GM12878 (cell line): ENCODE measurements at regions not wholly inside any gene's neighbourhood (a gene's known extent, or its start where the extent isn't known, plus 50 kb on each side); places are given as distances from the start of the nearest gene placed in this dataset.

ENCODE experiments used
- EGR1 ChIP-seq, 2 experiments: IDR thresholded peaks; 1 replicate in 1 of 2; 2 replicates in 1 of 2; pipeline ENCODE4 v1.6.1; 2011 to 2012; ENCODE audit warnings: low read depth in 2 of 2, low read length in 2 of 2, borderline replicate concordance in 1 of 2, mild to moderate bottlenecking in 1 of 2, moderate library complexity in 1 of 2
- ETV6 ChIP-seq, 2 experiments: fragments of 450-650 bp in 1 of 2; IDR thresholded peaks in 1 of 2; conservative IDR thresholded peaks in 1 of 2; 2 replicates each; pipeline ENCODE4 v1.6.1; 2014; ENCODE audit warnings: antibody characterized with exemption in 1 of 2, borderline replicate concordance in 1 of 2, low read depth in 1 of 2, mild to moderate bottlenecking in 1 of 2, moderate library complexity in 1 of 2
- FOS ChIP-seq: IDR thresholded peaks from 3 replicates; pipeline ENCODE4 v1.6.1; 2011; ENCODE audit warnings: borderline replicate concordance; ENCODE audit not compliant: insufficient read length; ENCODE audit errors: extremely low read depth
- MYC ChIP-seq: IDR thresholded peaks from 2 replicates; pipeline ENCODE4 v1.6.1; 2011; ENCODE audit warnings: mild to moderate bottlenecking, low read length, moderate library complexity, inconsistent platforms; ENCODE audit not compliant: insufficient read depth, insufficient replicate concordance, insufficient read length, severe bottlenecking
- POLR2A ChIP-seq: IDR thresholded peaks from 2 replicates; pipeline ENCODE4 v1.6.1; 2011; ENCODE audit warnings: low read depth, mild to moderate bottlenecking, low read length
- RAD21 ChIP-seq: IDR thresholded peaks from 2 replicates; pipeline ENCODE4 v1.6.1; 2011; ENCODE audit warnings: mild to moderate bottlenecking, low read depth, low read length, moderate library complexity; ENCODE audit not compliant: insufficient read depth
- RCOR1 ChIP-seq: conservative IDR thresholded peaks from 2 replicates; pipeline ENCODE4 v1.6.1; 2012; ENCODE audit warnings: low read depth, low read length, improper control_type of control experiment
- SIN3A ChIP-seq: IDR thresholded peaks from 2 replicates; pipeline ENCODE4 v1.6.1; 2012; ENCODE audit warnings: low read depth, low read length, improper control_type of control experiment
- TAF1 ChIP-seq: IDR thresholded peaks from 2 replicates; pipeline ENCODE4 v1.6.1; 2011; ENCODE audit warnings: mild to moderate bottlenecking, low read depth, low read length, borderline replicate concordance
- ZNF217 ChIP-seq: fragments of 450-650 bp; IDR thresholded peaks from 2 replicates; pipeline ENCODE4 v1.6.1; 2017; ENCODE audit warnings: antibody characterized with exemption, mild to moderate bottlenecking
- TF ChIP-seq, protein P1 (sequence below), 3 experiments: IDR thresholded peaks in 2 of 3; conservative IDR thresholded peaks in 1 of 3; 2 replicates each; pipeline ENCODE4 v1.5.1; 2011; ENCODE audit warnings: low read depth in 3 of 3, low read length in 3 of 3, mild to moderate bottlenecking in 3 of 3, control low read depth in 2 of 3, moderate library complexity in 2 of 3, inconsistent platforms in 1 of 3, mixed read lengths in 1 of 3; ENCODE audit not compliant: control insufficient read depth in 2 of 3, insufficient read depth in 1 of 3; ENCODE audit errors: extremely low read depth in 1 of 3
- TF ChIP-seq, protein P2 (sequence below): fragments of 450-650 bp; IDR thresholded peaks from 2 replicates; pipeline ENCODE4 v1.6.1; 2017; ENCODE audit warnings: mild to moderate bottlenecking, moderate library complexity
- TF ChIP-seq, protein P3 (sequence below): IDR thresholded peaks from 2 replicates; pipeline ENCODE4 v1.6.1; 2012; ENCODE audit warnings: improper control_type of control experiment, low read depth, low read length; ENCODE audit not compliant: insufficient replicate concordance
- TF ChIP-seq, protein P4 (sequence below): IDR thresholded peaks from 2 replicates; pipeline ENCODE4 v1.6.1; 2011; ENCODE audit warnings: low read depth, low read length, improper control_type of control experiment, borderline replicate concordance

DNA sequence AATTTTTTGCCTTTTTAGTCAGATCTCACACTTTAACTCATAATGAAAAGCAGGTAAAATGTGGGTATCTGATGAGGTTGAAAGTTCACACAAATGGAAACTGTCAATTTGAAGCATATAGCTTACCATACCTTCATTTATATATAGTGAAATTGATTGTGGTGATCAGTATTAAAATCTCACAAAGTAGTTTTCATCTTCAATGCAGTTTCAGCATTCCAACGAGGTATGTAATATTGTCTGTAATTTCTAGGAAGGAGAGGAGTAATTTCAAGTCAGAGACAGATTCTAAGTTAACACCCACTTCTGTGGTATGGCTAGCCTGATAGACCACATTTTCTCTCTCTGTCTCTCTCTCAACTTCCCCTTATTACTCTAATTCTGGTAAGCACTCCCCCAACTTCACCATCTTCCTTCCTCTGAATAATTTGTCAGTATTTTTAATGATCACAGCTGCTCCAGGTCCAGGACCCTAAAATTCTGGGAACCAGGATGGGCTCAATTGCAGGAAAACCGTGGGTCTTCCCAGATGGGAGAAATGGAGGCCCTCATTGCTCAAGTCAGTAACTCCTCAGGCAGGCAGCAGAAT is 455.7 kb downstream of the FGF9 start:
- TF ChIP-seq, protein P1, sequence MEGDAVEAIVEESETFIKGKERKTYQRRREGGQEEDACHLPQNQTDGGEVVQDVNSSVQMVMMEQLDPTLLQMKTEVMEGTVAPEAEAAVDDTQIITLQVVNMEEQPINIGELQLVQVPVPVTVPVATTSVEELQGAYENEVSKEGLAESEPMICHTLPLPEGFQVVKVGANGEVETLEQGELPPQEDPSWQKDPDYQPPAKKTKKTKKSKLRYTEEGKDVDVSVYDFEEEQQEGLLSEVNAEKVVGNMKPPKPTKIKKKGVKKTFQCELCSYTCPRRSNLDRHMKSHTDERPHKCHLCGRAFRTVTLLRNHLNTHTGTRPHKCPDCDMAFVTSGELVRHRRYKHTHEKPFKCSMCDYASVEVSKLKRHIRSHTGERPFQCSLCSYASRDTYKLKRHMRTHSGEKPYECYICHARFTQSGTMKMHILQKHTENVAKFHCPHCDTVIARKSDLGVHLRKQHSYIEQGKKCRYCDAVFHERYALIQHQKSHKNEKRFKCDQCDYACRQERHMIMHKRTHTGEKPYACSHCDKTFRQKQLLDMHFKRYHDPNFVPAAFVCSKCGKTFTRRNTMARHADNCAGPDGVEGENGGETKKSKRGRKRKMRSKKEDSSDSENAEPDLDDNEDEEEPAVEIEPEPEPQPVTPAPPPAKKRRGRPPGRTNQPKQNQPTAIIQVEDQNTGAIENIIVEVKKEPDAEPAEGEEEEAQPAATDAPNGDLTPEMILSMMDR (IDR thresholded peaks at IDR 0.05 in 2 of 3, conservative IDR thresholded peaks at IDR 0.05 in 1 of 3; ENCODE audit: control insufficient read depth in 2 of 3, extremely low read depth in 1 of 3, insufficient read depth in 1 of 3, low read depth in 3 of 3, low read length in 3 of 3): no peak
- TF ChIP-seq TAF1 (no peak), POLR2A (no peak), FOS (no peak), EGR1 (IDR thresholded peaks at IDR 0.05; ENCODE audit: borderline replicate concordance in 1 of 2, low read depth in 2 of 2, low read length in 2 of 2) (no peak), MYC (no peak), RAD21 (no peak), RCOR1 (no peak), ZNF217 (0 out of 2 replicates have a peak, but pooled peaks have one; percentile 57), SIN3A (no peak), ETV6 (conservative IDR thresholded peaks at IDR 0.05 in 1 of 2, IDR thresholded peaks at IDR 0.05 in 1 of 2; ENCODE audit: borderline replicate concordance in 1 of 2, low read depth in 1 of 2) (no peak; a peak in 1 of 4 replicates)
- TF ChIP-seq, protein P2, sequence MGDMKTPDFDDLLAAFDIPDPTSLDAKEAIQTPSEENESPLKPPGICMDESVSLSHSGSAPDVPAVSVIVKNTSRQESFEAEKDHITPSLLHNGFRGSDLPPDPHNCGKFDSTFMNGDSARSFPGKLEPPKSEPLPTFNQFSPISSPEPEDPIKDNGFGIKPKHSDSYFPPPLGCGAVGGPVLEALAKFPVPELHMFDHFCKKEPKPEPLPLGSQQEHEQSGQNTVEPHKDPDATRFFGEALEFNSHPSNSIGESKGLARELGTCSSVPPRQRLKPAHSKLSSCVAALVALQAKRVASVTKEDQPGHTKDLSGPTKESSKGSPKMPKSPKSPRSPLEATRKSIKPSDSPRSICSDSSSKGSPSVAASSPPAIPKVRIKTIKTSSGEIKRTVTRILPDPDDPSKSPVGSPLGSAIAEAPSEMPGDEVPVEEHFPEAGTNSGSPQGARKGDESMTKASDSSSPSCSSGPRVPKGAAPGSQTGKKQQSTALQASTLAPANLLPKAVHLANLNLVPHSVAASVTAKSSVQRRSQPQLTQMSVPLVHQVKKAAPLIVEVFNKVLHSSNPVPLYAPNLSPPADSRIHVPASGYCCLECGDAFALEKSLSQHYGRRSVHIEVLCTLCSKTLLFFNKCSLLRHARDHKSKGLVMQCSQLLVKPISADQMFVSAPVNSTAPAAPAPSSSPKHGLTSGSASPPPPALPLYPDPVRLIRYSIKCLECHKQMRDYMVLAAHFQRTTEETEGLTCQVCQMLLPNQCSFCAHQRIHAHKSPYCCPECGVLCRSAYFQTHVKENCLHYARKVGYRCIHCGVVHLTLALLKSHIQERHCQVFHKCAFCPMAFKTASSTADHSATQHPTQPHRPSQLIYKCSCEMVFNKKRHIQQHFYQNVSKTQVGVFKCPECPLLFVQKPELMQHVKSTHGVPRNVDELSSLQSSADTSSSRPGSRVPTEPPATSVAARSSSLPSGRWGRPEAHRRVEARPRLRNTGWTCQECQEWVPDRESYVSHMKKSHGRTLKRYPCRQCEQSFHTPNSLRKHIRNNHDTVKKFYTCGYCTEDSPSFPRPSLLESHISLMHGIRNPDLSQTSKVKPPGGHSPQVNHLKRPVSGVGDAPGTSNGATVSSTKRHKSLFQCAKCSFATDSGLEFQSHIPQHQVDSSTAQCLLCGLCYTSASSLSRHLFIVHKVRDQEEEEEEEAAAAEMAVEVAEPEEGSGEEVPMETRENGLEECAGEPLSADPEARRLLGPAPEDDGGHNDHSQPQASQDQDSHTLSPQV: 0 out of 2 replicates have a peak, but pooled peaks have one; percentile 24
- TF ChIP-seq, protein P3, sequence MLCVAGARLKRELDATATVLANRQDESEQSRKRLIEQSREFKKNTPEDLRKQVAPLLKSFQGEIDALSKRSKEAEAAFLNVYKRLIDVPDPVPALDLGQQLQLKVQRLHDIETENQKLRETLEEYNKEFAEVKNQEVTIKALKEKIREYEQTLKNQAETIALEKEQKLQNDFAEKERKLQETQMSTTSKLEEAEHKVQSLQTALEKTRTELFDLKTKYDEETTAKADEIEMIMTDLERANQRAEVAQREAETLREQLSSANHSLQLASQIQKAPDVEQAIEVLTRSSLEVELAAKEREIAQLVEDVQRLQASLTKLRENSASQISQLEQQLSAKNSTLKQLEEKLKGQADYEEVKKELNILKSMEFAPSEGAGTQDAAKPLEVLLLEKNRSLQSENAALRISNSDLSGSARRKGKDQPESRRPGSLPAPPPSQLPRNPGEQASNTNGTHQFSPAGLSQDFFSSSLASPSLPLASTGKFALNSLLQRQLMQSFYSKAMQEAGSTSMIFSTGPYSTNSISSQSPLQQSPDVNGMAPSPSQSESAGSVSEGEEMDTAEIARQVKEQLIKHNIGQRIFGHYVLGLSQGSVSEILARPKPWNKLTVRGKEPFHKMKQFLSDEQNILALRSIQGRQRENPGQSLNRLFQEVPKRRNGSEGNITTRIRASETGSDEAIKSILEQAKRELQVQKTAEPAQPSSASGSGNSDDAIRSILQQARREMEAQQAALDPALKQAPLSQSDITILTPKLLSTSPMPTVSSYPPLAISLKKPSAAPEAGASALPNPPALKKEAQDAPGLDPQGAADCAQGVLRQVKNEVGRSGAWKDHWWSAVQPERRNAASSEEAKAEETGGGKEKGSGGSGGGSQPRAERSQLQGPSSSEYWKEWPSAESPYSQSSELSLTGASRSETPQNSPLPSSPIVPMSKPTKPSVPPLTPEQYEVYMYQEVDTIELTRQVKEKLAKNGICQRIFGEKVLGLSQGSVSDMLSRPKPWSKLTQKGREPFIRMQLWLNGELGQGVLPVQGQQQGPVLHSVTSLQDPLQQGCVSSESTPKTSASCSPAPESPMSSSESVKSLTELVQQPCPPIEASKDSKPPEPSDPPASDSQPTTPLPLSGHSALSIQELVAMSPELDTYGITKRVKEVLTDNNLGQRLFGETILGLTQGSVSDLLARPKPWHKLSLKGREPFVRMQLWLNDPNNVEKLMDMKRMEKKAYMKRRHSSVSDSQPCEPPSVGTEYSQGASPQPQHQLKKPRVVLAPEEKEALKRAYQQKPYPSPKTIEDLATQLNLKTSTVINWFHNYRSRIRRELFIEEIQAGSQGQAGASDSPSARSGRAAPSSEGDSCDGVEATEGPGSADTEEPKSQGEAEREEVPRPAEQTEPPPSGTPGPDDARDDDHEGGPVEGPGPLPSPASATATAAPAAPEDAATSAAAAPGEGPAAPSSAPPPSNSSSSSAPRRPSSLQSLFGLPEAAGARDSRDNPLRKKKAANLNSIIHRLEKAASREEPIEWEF: no peak
- TF ChIP-seq, protein P4, sequence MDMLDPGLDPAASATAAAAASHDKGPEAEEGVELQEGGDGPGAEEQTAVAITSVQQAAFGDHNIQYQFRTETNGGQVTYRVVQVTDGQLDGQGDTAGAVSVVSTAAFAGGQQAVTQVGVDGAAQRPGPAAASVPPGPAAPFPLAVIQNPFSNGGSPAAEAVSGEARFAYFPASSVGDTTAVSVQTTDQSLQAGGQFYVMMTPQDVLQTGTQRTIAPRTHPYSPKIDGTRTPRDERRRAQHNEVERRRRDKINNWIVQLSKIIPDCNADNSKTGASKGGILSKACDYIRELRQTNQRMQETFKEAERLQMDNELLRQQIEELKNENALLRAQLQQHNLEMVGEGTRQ: no peak
